GM23338 (cell line): ENCODE measurements at regions not wholly inside any gene's neighbourhood (a gene's known extent, or its start where the extent isn't known, plus 50 kb on each side); places are given as distances from the start of the nearest gene placed in this dataset.

Experiments used
- CTCF ChIP-seq, 2 experiments: fragments of 200-600 bp in 1 of 2; sonication (generic) in 1 of 2; conservative IDR thresholded peaks; 2 replicates each; pipeline versions ENCODE4 v1.5.1 to v1.6.1; 2016 to 2017; ENCODE audit warnings: antibody characterized with exemption in 2 of 2, low read depth in 2 of 2, mild to moderate bottlenecking in 2 of 2, moderate library complexity in 1 of 2
- ETS1 ChIP-seq: IDR thresholded peaks from 2 replicates; pipeline ENCODE4 v1.6.1; 2016; ENCODE audit warnings: antibody characterized with exemption
- EZH2 ChIP-seq: fragments of 200-600 bp; sonication (generic); IDR thresholded peaks from one replicate; pipeline ENCODE4 v1.8.0; 2017; ENCODE audit warnings: antibody characterized with exemption, mild to moderate bottlenecking, low read depth; ENCODE audit not compliant: unreplicated experiment
- JUNB ChIP-seq: IDR thresholded peaks from one replicate; pipeline ENCODE4 v1.6.1; 2016; ENCODE audit warnings: antibody characterized with exemption; ENCODE audit not compliant: unreplicated experiment
- NANOG ChIP-seq: IDR thresholded peaks from 2 replicates; pipeline ENCODE4 v1.6.1; 2016; ENCODE audit warnings: antibody characterized with exemption, borderline replicate concordance
- POLR2AphosphoS5 ChIP-seq: IDR thresholded peaks from 2 replicates; pipeline ENCODE4 v1.6.1; 2016; ENCODE audit warnings: antibody characterized with exemption, low read depth
- ZNF114 ChIP-seq: fragments of 250-450 bp; sonication (Bioruptor Pico); IDR thresholded peaks from 2 replicates; pipeline ENCODE4 v1.5.0; 2020; ENCODE audit warnings: mild to moderate bottlenecking, moderate library complexity
- ZNF331 ChIP-seq: fragments of 250-450 bp; sonication (Bioruptor Pico); IDR thresholded peaks from 2 replicates; pipeline ENCODE4 v1.5.0; 2020; ENCODE audit warnings: low read depth, mild to moderate bottlenecking, moderate library complexity
- ZNF462 ChIP-seq: fragments of 250-450 bp; sonication (Bioruptor Pico); IDR thresholded peaks from 2 replicates; pipeline ENCODE4 v1.5.0; 2020; ENCODE audit warnings: mild to moderate bottlenecking, moderate library complexity

GRCh38 chr15:39075756-39076341 lies 505.0 kb upstream of the THBS1 start (continued):
- no peak for TF ChIP-seq ZNF462 (CRISPR knock-in tag)
- TF ChIP-seq EZH2: no peak
- no peak for TF ChIP-seq CTCF (conservative IDR thresholded peaks at IDR 0.05; ENCODE audit: low read depth in 2 of 2)
- TF ChIP-seq POLR2AphosphoS5: no peak
- TF ChIP-seq ETS1: no peak
- no peak for TF ChIP-seq ZNF114 (CRISPR knock-in tag)
- no peak for TF ChIP-seq NANOG
- TF ChIP-seq ZNF331 (CRISPR knock-in tag): no peak
- no peak for TF ChIP-seq JUNB
